Esophagus squamous epithelium (tissue), 4 donors: ENCODE measurements at regions not wholly inside any gene's neighbourhood (a gene's known extent, or its start where the extent isn't known, plus 50 kb on each side); places are given as distances from the start of the nearest gene placed in this dataset.

Experiments
- POLR2A ChIP-seq, 4 donors: fragments of 450-650 bp; IDR thresholded peaks; one replicate each; pipeline ENCODE4 v1.6.1; 2017; ENCODE audit warnings: antibody characterized with exemption in 4 of 4, mild to moderate bottlenecking in 4 of 4, moderate library complexity in 3 of 4
- TF ChIP-seq, protein P1 (sequence below), 6 experiments: fragments of 450-650 bp in 4 of 6; fragments of 200-600 bp in 2 of 6; sonication (generic) in 2 of 6; IDR thresholded peaks; one replicate each; pipeline ENCODE4 v1.5.1; 2016 to 2019; ENCODE audit warnings: antibody characterized with exemption in 6 of 6, mild to moderate bottlenecking in 4 of 6, moderate library complexity in 4 of 6

DNA sequence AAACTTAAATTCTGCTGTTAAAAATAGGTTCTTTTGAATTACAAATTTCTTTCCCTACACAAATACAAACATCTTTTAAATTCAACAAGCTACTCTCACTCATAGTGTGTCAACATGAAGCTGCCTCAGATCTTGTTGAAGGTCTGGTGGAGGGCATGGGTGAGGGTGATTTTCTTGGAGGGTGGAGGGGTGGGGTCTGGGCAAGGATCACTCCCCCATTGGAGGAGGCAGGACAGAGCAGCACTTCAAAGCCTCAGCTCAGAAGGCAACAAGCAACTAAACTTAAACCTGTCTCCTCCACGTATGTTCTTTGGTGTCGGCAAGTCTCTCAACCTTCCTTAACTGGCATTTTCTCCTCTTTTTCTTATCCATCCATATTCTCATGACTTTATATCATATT lies 730.9 kb downstream of the NR2F2 start:
- TF ChIP-seq, protein P1, sequence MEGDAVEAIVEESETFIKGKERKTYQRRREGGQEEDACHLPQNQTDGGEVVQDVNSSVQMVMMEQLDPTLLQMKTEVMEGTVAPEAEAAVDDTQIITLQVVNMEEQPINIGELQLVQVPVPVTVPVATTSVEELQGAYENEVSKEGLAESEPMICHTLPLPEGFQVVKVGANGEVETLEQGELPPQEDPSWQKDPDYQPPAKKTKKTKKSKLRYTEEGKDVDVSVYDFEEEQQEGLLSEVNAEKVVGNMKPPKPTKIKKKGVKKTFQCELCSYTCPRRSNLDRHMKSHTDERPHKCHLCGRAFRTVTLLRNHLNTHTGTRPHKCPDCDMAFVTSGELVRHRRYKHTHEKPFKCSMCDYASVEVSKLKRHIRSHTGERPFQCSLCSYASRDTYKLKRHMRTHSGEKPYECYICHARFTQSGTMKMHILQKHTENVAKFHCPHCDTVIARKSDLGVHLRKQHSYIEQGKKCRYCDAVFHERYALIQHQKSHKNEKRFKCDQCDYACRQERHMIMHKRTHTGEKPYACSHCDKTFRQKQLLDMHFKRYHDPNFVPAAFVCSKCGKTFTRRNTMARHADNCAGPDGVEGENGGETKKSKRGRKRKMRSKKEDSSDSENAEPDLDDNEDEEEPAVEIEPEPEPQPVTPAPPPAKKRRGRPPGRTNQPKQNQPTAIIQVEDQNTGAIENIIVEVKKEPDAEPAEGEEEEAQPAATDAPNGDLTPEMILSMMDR (IDR thresholded peaks at IDR 0.05), result no peak
- TF ChIP-seq POLR2A (IDR thresholded peaks at IDR 0.05), result no peak
